Lower lobe of right lung (tissue), 2 donors: ENCODE measurements at regions not wholly inside any gene's neighbourhood (a gene's known extent, or its start where the extent isn't known, plus 50 kb on each side); places are given as distances from the start of the nearest gene placed in this dataset.

ENCODE experiments used
- ATAC-seq, 2 donors: fragments of 200-7000 bp; cut with Tn5 transposase; one replicate each; pipeline ENCODE4 v1.9.1; 2020 to 2022; ENCODE audit warnings: mild to moderate bottlenecking in 2 of 2, moderate library complexity in 2 of 2
- DNase-seq: peaks from one replicate; pipeline ENCODE4 v3.0.0-alpha.2; 2020
- H3K27ac ChIP-seq: fragments of 200-600 bp; one replicate; pipeline ENCODE4 v1.8.0; 2022
- H3K27me3 ChIP-seq: fragments of 200-600 bp; one replicate; pipeline ENCODE4 v1.8.0; 2022; ENCODE audit warnings: low read depth
- H3K36me3 ChIP-seq: fragments of 200-600 bp; one replicate; pipeline ENCODE4 v1.8.0; 2022; ENCODE audit warnings: mild to moderate bottlenecking
- H3K4me1 ChIP-seq: fragments of 200-600 bp; one replicate; pipeline ENCODE4 v1.8.0; 2022
- H3K4me3 ChIP-seq: fragments of 200-600 bp; one replicate; pipeline ENCODE4 v1.8.0; 2022; ENCODE audit warnings: mild to moderate bottlenecking
- H3K9me3 ChIP-seq: fragments of 200-600 bp; one replicate; pipeline ENCODE4 v1.8.0; 2022
- intact Hi-C: fragments of 100-400 bp; cut with DNase I; formaldehyde crosslinking; loops from one replicate; pipeline ENCODE4 v1.11.0; 2022
- TF ChIP-seq, protein P1 (sequence below): fragments of 200-600 bp; IDR thresholded peaks from one replicate; pipeline ENCODE4 v1.8.0; 2022; ENCODE audit warnings: antibody characterized with exemption, mild to moderate bottlenecking
- donor health status: DM: no; HTN: yes; CAD: no; lungs with severe emphysema.

- Histone ChIP-seq H3K9me3 (no peaks in the 10 kb centered on the region), H3K27me3 (no peaks in the 10 kb centered on the region), H3K27ac (no peak overlapping the region), H3K4me1 (no peaks in the 10 kb centered on the region), H3K4me3 (no peak overlapping the region), H3K36me3 (no peaks in the 10 kb centered on the region)
- no peak for ATAC-seq
- intact Hi-C loops, result no loop called here
- DNase-seq, result no peak
- TF ChIP-seq, protein P1, sequence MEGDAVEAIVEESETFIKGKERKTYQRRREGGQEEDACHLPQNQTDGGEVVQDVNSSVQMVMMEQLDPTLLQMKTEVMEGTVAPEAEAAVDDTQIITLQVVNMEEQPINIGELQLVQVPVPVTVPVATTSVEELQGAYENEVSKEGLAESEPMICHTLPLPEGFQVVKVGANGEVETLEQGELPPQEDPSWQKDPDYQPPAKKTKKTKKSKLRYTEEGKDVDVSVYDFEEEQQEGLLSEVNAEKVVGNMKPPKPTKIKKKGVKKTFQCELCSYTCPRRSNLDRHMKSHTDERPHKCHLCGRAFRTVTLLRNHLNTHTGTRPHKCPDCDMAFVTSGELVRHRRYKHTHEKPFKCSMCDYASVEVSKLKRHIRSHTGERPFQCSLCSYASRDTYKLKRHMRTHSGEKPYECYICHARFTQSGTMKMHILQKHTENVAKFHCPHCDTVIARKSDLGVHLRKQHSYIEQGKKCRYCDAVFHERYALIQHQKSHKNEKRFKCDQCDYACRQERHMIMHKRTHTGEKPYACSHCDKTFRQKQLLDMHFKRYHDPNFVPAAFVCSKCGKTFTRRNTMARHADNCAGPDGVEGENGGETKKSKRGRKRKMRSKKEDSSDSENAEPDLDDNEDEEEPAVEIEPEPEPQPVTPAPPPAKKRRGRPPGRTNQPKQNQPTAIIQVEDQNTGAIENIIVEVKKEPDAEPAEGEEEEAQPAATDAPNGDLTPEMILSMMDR, result no peak
These were observed 117.6 kb downstream of the TNFSF13B start for GRCh38 chr13:108387156-108387555.

DNA sequence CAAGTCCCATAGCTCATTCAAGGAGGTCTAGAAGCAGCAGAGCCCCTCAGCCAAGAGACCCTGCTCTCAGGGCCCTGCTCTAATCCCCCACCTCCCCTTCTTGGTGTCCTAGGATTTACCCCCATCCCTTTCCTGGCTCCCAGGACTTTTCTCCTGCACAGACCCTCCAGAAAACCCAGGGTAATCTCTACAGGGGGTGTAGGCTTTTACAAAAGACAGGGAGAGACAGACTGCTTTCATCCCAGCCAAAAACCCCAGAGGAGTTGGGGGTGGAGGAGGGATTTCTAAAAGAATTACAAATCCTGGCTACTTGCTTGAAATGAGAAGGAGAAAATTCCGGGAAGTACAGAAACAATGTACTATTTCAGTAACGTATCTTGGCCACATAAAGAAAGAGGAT lies 133.3 kb downstream of the TNFSF13B start:
- no peak for DNase-seq
- H3K27me3 ChIP-seq, result no peaks in the 10 kb centered on the region
- intact Hi-C loops, result no loop called here

DNA sequence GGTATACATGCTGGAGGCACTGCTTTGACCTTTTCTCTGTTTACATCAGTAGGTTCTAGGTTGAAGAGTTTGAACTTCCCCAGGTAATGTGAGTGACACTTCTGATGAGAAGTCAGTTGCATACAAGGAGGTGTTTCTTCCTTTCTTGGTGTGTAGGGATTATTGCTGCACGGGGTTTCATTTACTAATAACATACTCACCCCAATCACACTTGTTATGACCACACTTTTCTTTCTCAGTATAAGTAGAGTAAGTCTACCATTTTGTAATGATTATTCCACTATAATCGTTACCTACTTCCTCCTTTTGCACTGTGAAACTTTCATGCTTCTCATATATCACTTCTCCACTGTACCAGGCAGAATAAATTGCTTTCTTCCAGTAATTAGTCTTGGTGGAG lies 138.0 kb downstream of the TNFSF13B start:
- ATAC-seq (no peak), DNase-seq (no peak)
- Histone ChIP-seq H3K36me3 (no peaks in the 10 kb centered on the region), H3K4me3 (no peak overlapping the region), H3K9me3 (no peaks in the 10 kb centered on the region), H3K4me1 (no peaks in the 10 kb centered on the region), H3K27ac (no peak overlapping the region), H3K27me3 (no peaks in the 10 kb centered on the region)
- intact Hi-C loops, result no loop called here
- TF ChIP-seq, protein P1, result no peak

More for the DNA sequence above, 133.3 kb downstream of the TNFSF13B start:
- ATAC-seq, result no peak
- Histone ChIP-seq H3K9me3 (no peaks in the 10 kb centered on the region), H3K4me1 (no peaks in the 10 kb centered on the region), H3K36me3 (no peaks in the 10 kb centered on the region), H3K27ac (no peak overlapping the region), H3K4me3 (no peak overlapping the region)
- TF ChIP-seq, protein P1, result no peak

DNA sequence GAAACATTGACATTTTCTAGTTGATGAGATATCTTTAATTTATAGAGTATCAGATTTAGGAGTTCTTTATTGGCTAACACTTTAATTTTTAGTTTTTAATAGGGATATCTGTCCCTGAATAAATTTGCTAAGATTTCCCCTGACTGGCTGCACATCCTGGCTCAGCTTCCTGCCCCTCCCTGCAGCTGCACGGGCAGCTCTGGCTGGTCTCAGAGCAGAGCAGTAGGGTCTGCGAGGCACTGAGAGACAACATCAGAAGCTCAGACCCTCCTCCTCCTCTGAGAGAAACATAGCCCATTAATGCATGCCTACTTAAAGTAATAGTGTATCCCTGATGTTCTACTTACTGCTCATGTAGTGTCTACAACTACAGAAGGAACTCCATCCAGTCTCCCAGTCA lies 139.2 kb downstream of the TNFSF13B start:
- Histone ChIP-seq H3K36me3 (no peaks in the 10 kb centered on the region), H3K4me3 (no peak overlapping the region), H3K27me3 (no peaks in the 10 kb centered on the region), H3K4me1 (no peaks in the 10 kb centered on the region), H3K27ac (no peak overlapping the region), H3K9me3 (no peaks in the 10 kb centered on the region)
- intact Hi-C loops, result no loop called here
- TF ChIP-seq, protein P1, result no peak
- ATAC-seq, result no peak
- DNase-seq, result no peak

- Histone ChIP-seq H3K4me1 (no peaks in the 10 kb centered on the region), H3K27me3 (no peaks in the 10 kb centered on the region), H3K9me3 (no peaks in the 10 kb centered on the region), H3K36me3 (no peaks in the 10 kb centered on the region), H3K4me3 (no peak overlapping the region), H3K27ac (no peak overlapping the region)
- ATAC-seq (no peak), DNase-seq (no peak)
- intact Hi-C loops, result no loop called here
- TF ChIP-seq, protein P1, result no peak
These were observed 140.2 kb downstream of the TNFSF13B start for GRCh38 chr13:108409730-108410129.

- DNase-seq, result no peak
- H3K4me3 ChIP-seq, result no peak overlapping the region
- intact Hi-C loops, result no loop called here
- ATAC-seq, result no peak
- H3K27me3 ChIP-seq, result no peaks in the 10 kb centered on the region
- H3K4me1 ChIP-seq, result no peaks in the 10 kb centered on the region
- TF ChIP-seq, protein P1, result no peak
- peaks cover 6% of the 10 kb centered on the region for H3K9me3 ChIP-seq
- H3K36me3 ChIP-seq, result no peaks in the 10 kb centered on the region
- H3K27ac ChIP-seq, result no peak overlapping the region
These were observed 150.2 kb downstream of the TNFSF13B start for GRCh38 chr13:108419768-108420167.
